ENCODE measurements at regions not wholly inside any gene's neighbourhood (a gene's known extent, or its start where the extent isn't known, plus 50 kb on each side); places are given as distances from the start of the nearest gene placed in this dataset.

- no peak for TF ChIP-seq CTCF (IDR thresholded peaks at IDR 0.05)
- no peak for TF ChIP-seq POLR2AphosphoS5 (IDR thresholded peaks at IDR 0.05)
- TF ChIP-seq POLR2A (IDR thresholded peaks at IDR 0.05) = no peak
Observed at GRCh38 chr1:5501206-5501930, 490.9 kb downstream of the NPHP4 start.

All from breast epithelium (tissue), 3 donors.